Adrenal gland (tissue), 9 donors: ENCODE measurements at regions not wholly inside any gene's neighbourhood (a gene's known extent, or its start where the extent isn't known, plus 50 kb on each side); places are given as distances from the start of the nearest gene placed in this dataset.
"Not testable (repeated sequence)": the region's sequence is repeated elsewhere in the genome, so short reads cannot be mapped to it uniquely, and the experiment has no call there.

ENCODE experiments used
- DNase-seq, 7 donors: peaks; one replicate each; pipeline ENCODE4 v3.0.0-alpha.2; 2019 to 2020
- H3K27ac ChIP-seq, 5 donors: fragments of 200-600 bp; sonication (generic) in 4 of 5; 1 replicate in 3 of 5; 2 replicates in 2 of 5; pipeline versions ENCODE4 v1.5.1 to v1.8.0; 2016 to 2020; ENCODE audit warnings: mild to moderate bottlenecking in 1 of 5
- H3K27me3 ChIP-seq: fragments of 200-600 bp; 2 replicates; pipeline ENCODE4 v1.8.0; 2021
- H3K36me3 ChIP-seq, 2 donors: fragments of 200-600 bp; replicated peaks in 1 of 2; 1 replicate in 1 of 2; 2 replicates in 1 of 2; pipeline versions ENCODE4 v1.5.1 to v1.8.0; 2018 to 2022
- H3K4me1 ChIP-seq, 2 donors: fragments of 200-600 bp; replicated peaks in 1 of 2; 1 replicate in 1 of 2; 2 replicates in 1 of 2; pipeline versions ENCODE4 v1.5.1 to v1.8.0; 2018 to 2021
- H3K4me3 ChIP-seq, 4 donors: fragments of 200-600 bp; sonication (generic) in 3 of 4; one replicate each; pipeline ENCODE4 v1.5.1; 2016 to 2018
- H3K9me3 ChIP-seq, 3 donors: fragments of 200-600 bp; sonication (generic) in 1 of 3; replicated peaks in 1 of 3; 1 replicate in 2 of 3; 2 replicates in 1 of 3; pipeline versions ENCODE4 v1.5.1 to v1.8.0; 2016 to 2021
- CTCF ChIP-seq, 6 experiments: fragments of 450-650 bp in 4 of 6; fragments of 200-600 bp in 2 of 6; sonication (generic) in 1 of 6; IDR thresholded peaks; 1 replicate in 5 of 6; 2 replicates in 1 of 6; pipeline versions ENCODE4 v1.5.1 to v1.8.0; 2016 to 2021; ENCODE audit warnings: antibody characterized with exemption in 6 of 6, mild to moderate bottlenecking in 2 of 6, moderate library complexity in 1 of 6
- POLR2A ChIP-seq, 2 donors: fragments of 450-650 bp; IDR thresholded peaks; one replicate each; pipeline ENCODE4 v1.6.1; 2017; ENCODE audit warnings: antibody characterized with exemption in 2 of 2, mild to moderate bottlenecking in 2 of 2, moderate library complexity in 1 of 2
- WGBS, 4 donors: extraction: QIAGEN DNeasy Blood & Tissue Kit in 2 of 4; methylation state at CpG; one replicate each; pipeline versions ENCODE4 v1.1.5 to v1.1.7; 2013 to 2017; 5-methylcytosine and 5-hydroxymethylcytosine counted together
- intact Hi-C, 2 donors: fragments of 100-400 bp; cut with DNase I; formaldehyde crosslinking; loops; one replicate each; pipeline versions ENCODE4 v1.14.1 to v1.15.0; 2022 to 2023
- donor health status: healthy with polysubstance abuse.
- donor health status: Bipolar disorder and iron deficiency.
- donor health status: DM: yes; HTN: yes; CAD: no.
- donor health status: DM: no; HTN: no; CAD: no.
- donor health status: DM: no; HTN: no; CAD: no.

DNA sequence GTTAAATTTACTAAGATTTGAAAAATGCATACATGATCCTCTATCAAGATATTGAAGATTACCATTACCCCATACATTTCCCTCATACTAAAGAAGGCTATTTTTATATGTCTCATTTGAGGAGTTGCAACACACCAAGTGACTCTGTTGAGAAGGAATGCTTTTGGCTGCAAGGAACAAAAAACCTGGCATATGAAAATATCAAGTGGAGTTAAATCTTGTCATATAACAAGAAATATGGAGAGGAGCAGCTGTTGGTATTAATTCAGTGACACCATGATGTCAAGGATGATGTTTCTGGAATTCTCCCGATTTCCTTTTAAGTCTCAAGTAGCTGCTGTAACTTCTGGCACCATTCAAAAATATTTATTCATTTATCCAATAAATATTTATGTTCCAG is 193.8 kb downstream of the CSNK1G3 start:
- TF ChIP-seq CTCF (IDR thresholded peaks at IDR 0.05) (no peak), POLR2A (IDR thresholded peaks at IDR 0.05) (no peak)
- no peaks in the 10 kb centered on the region for H3K9me3 ChIP-seq
- no peak overlapping the region for H3K4me3 ChIP-seq
- no peaks in the 10 kb centered on the region for H3K4me1 ChIP-seq
- intact Hi-C loops, result no loop called here
- H3K27me3 ChIP-seq, result no peaks in the 10 kb centered on the region
- WGBS, 4 donors, result 59 to 92% (median 71%) methylated on average over 1 of the region's 1 CpG
- H3K36me3 ChIP-seq, result no peaks in the 10 kb centered on the region
- no peak for DNase-seq
- no peak overlapping the region for H3K27ac ChIP-seq

GRCh38 chr5:123701511-123702200 is 189.7 kb downstream of the CSNK1G3 start:
- no peak for TF ChIP-seq POLR2A (IDR thresholded peaks at IDR 0.05)
- TF ChIP-seq CTCF (IDR thresholded peaks at IDR 0.05), result no peak
- intact Hi-C loops, result no loop called here
- H3K4me3 ChIP-seq, result no peak overlapping the region
- no peaks in the 10 kb centered on the region for H3K36me3 ChIP-seq
- no peak for DNase-seq
- H3K27ac ChIP-seq, result no peak overlapping the region
- no peaks in the 10 kb centered on the region for H3K9me3 ChIP-seq
- H3K27me3 ChIP-seq, result no peaks in the 10 kb centered on the region
- 87 to 100% (median 94%) methylated on average over 3 of the region's 3 CpGs for WGBS, 4 donors
- no peaks in the 10 kb centered on the region for H3K4me1 ChIP-seq

DNA sequence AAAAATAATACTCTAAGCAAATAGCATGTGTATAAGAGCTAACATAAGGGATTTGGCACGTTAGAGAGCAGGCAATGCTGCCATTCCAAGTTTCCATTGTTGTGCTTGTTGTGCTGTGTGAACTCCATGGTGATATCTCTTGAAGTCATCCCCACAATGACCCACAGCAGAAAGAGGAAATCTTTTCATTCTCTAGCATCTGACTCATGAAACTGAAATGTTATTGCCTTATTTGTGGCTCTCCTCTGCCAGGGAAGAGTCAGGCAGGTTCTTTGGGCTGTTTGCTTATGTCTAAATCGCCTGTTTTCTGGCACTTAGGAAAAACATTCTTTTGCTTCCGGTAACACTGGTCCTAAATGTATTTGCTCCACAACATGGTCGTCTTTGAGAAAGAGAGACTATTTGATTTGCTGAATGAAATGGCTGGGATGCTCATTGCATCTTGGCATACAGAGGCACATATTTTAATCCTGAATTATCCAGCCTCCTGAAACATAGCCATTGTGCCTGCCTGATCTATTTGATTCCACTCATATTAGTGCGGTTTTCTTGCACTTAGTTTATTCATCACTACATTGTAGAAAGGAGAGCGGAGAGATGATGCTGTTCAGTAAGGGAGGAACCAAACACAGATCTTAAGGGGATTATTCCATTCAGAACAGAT is 188.8 kb downstream of the CSNK1G3 start:
- peak overlapping the region in 1 of 5 donors; percentile 49 for H3K27ac ChIP-seq

DNA sequence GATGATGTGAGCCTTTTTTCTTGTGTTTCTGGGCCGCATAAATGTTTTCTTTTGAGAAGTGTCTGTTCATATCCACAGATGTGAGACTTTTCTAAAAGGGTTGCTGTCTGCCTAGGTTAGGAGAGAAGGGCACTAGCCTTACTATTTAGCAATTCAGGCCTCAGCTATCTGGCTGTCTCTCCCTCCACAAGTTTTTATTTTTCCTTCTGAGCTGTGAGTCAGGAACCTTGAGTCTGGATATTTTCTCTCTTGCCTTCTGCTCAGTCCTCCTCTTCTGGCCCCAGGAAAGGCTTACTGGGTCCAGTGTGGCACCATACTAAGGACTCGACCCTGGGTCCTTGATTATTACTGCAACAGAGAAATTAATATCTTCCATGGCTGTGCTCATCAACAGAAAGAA is 187.6 kb downstream of the CSNK1G3 start:
- Histone ChIP-seq H3K27me3 (no peaks in the 10 kb centered on the region), H3K36me3 (no peaks in the 10 kb centered on the region), H3K27ac (no peak overlapping the region), H3K4me1 (no peaks in the 10 kb centered on the region), H3K9me3 (no peaks in the 10 kb centered on the region), H3K4me3 (no peak overlapping the region)
- no peak for DNase-seq
- 68 to 83% (median 79%) methylated on average over 2 of the region's 2 CpGs for WGBS, 4 donors
- TF ChIP-seq CTCF (IDR thresholded peaks at IDR 0.05) (no peak), POLR2A (IDR thresholded peaks at IDR 0.05) (no peak)
- intact Hi-C loops, result no loop called here

More for the DNA sequence above, 188.8 kb downstream of the CSNK1G3 start:
- TF ChIP-seq POLR2A (IDR thresholded peaks at IDR 0.05) (no peak), CTCF (IDR thresholded peaks at IDR 0.05) (no peak)
- no peaks in the 10 kb centered on the region for H3K36me3 ChIP-seq
- WGBS, 4 donors, result 63 to 70% (median 66%) methylated on average over 6 of the region's 6 CpGs
- H3K4me3 ChIP-seq, result no peak overlapping the region
- H3K27me3 ChIP-seq, result no peaks in the 10 kb centered on the region
- DNase-seq, result no peak
- H3K9me3 ChIP-seq, result no peaks in the 10 kb centered on the region
- H3K4me1 ChIP-seq, result no peaks in the 10 kb centered on the region
- intact Hi-C loops, result no loop called here

DNA sequence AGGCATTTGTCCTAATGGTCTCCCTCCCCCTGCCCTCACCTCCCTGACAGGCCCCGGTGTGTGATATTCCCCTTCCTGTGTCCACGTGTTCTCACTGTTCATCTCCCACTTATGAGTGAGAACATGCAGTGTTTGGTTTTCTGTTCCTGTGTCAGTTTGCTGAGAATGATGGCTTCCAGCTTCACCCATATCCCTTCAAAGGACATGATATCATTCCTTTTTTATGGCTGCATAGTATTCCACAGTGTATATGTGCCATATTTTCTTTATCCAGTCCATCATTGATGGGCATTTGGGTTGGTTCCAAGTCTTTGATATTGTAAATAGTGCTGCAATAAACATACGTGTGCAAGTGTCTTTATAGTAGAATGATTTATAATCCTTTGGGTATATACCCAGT is 187.0 kb downstream of the CSNK1G3 start:
- WGBS, 4 donors, result 90 to 94% (median 92%) methylated on average over 3 of the region's 3 CpGs
- H3K27ac ChIP-seq, H3K4me3 ChIP-seq, H3K4me1 ChIP-seq, H3K36me3 ChIP-seq, intact Hi-C loops, H3K27me3 ChIP-seq, H3K9me3 ChIP-seq, DNase-seq: not testable (repeated sequence)
